ENCODE measurements at regions not wholly inside any gene's neighbourhood (a gene's known extent, or its start where the extent isn't known, plus 50 kb on each side); places are given as distances from the start of the nearest gene placed in this dataset.

GRCh38 chr3:194937144-194937543, 251.5 kb downstream of the FAM43A start:
- ATAC-seq (no peak), DNase-seq (ENCODE audit: low read depth, low spot score) (no peak)
- H3K27ac ChIP-seq (ENCODE audit: low read length) = no peak overlapping the region
- no peak overlapping the region for H3K4me3 ChIP-seq (ENCODE audit: low read depth in 2 of 2, low read length in 2 of 2)
- H3K36me3 ChIP-seq (ENCODE audit: control insufficient read depth, insufficient read depth, low read length) = no peaks in the 10 kb centered on the region
- no peaks in the 10 kb centered on the region for H3K4me1 ChIP-seq (ENCODE audit: control insufficient read depth, insufficient read depth, low read length)
- H3K9me3 ChIP-seq (ENCODE audit: control insufficient read depth, insufficient read depth, low read depth, low read length) = peaks cover 3% of the 10 kb centered on the region; the same call in 1 of the 2 replicates
- in situ Hi-C loops (cut with HindIII; ENCODE audit: low pct_unique_long_range_greater_than_20kb, low sequenced_read_pairs) = no loop called here
- H3K27me3 ChIP-seq (ENCODE audit: control insufficient read depth, insufficient read depth, low read length) = no peaks in the 10 kb centered on the region
- TF ChIP-seq, protein P1, sequence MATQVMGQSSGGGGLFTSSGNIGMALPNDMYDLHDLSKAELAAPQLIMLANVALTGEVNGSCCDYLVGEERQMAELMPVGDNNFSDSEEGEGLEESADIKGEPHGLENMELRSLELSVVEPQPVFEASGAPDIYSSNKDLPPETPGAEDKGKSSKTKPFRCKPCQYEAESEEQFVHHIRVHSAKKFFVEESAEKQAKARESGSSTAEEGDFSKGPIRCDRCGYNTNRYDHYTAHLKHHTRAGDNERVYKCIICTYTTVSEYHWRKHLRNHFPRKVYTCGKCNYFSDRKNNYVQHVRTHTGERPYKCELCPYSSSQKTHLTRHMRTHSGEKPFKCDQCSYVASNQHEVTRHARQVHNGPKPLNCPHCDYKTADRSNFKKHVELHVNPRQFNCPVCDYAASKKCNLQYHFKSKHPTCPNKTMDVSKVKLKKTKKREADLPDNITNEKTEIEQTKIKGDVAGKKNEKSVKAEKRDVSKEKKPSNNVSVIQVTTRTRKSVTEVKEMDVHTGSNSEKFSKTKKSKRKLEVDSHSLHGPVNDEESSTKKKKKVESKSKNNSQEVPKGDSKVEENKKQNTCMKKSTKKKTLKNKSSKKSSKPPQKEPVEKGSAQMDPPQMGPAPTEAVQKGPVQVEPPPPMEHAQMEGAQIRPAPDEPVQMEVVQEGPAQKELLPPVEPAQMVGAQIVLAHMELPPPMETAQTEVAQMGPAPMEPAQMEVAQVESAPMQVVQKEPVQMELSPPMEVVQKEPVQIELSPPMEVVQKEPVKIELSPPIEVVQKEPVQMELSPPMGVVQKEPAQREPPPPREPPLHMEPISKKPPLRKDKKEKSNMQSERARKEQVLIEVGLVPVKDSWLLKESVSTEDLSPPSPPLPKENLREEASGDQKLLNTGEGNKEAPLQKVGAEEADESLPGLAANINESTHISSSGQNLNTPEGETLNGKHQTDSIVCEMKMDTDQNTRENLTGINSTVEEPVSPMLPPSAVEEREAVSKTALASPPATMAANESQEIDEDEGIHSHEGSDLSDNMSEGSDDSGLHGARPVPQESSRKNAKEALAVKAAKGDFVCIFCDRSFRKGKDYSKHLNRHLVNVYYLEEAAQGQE (IDR thresholded peaks at IDR 0.05; ENCODE audit: insufficient read depth in 1 of 2, low read depth in 2 of 2, low read length in 1 of 2) = no peak
- TF ChIP-seq POLR2AphosphoS5 (IDR thresholded peaks at IDR 0.05; ENCODE audit: low read depth, low read length) (no peak), CTCF (IDR thresholded peaks at IDR 0.05) (no peak), SIN3A (IDR thresholded peaks at IDR 0.05; ENCODE audit: borderline replicate concordance, insufficient read depth, low read depth, low read length) (no peak), TCF7L2 (IDR thresholded peaks at IDR 0.05; ENCODE audit: low read depth, low read length) (no peak)
- POLR2A ChIA-PET = no interaction called here
- CTCF ChIA-PET = no interaction called here
- no TSS peak for BruUV-seq (replicated peaks)
- intact Hi-C loops (cut with micrococcal nuclease; ENCODE audit: unreplicated experiment) = no loop called here

DNA sequence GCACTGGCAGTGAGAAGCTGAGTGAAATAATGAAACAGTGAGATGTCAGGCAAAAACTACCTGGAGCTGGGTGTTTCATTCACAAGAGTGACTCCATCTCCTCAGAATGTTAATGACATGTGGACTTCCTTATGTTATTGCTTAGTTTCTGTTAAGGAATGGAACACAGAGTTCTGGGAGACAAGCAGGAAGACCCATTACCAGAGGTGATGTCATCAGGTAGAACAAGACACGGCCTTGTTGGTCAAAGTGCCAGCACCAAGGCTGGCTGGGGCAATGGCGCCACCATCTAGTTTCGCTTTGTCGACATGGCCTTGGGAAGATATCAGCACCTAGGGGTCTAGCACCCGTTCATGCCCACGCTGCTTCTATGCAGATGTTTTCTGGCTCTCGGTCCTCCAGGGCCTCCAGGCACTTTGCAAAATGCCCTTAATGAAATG, 252.2 kb downstream of the FAM43A start:
- POLR2A ChIA-PET = no interaction called here
- no peak for TF ChIP-seq TCF7L2 (IDR thresholded peaks at IDR 0.05; ENCODE audit: low read depth, low read length)
- TF ChIP-seq, protein P1 (IDR thresholded peaks at IDR 0.05; ENCODE audit: insufficient read depth in 1 of 2, low read depth in 2 of 2, low read length in 1 of 2) = no peak
- no peak for TF ChIP-seq POLR2AphosphoS5 (IDR thresholded peaks at IDR 0.05; ENCODE audit: low read depth, low read length)
- no peak for TF ChIP-seq SIN3A (IDR thresholded peaks at IDR 0.05; ENCODE audit: borderline replicate concordance, insufficient read depth, low read depth, low read length)
- TF ChIP-seq CTCF (IDR thresholded peaks at IDR 0.05) = no peak

More for the DNA sequence above, 252.2 kb downstream of the FAM43A start:
- Histone ChIP-seq H3K9me3 (ENCODE audit: control insufficient read depth, insufficient read depth, low read depth, low read length) (no peaks in the 10 kb centered on the region; the same call in 1 of the 2 replicates), H3K27ac (ENCODE audit: low read length) (no peak overlapping the region), H3K27me3 (ENCODE audit: control insufficient read depth, insufficient read depth, low read length) (no peaks in the 10 kb centered on the region), H3K36me3 (ENCODE audit: control insufficient read depth, insufficient read depth, low read length) (no peaks in the 10 kb centered on the region), H3K4me1 (ENCODE audit: control insufficient read depth, insufficient read depth, low read length) (no peaks in the 10 kb centered on the region), H3K4me3 (ENCODE audit: low read depth in 2 of 2, low read length in 2 of 2) (no peak overlapping the region)
- intact Hi-C loops (cut with micrococcal nuclease; ENCODE audit: unreplicated experiment) (no loop called here), in situ Hi-C loops (cut with HindIII; ENCODE audit: low pct_unique_long_range_greater_than_20kb, low sequenced_read_pairs) (no loop called here)
- DNase-seq (ENCODE audit: low read depth, low spot score) (no peak), ATAC-seq (no peak)
- no TSS peak for BruUV-seq (replicated peaks)
- CTCF ChIA-PET = no interaction called here

All from Panc1 (cell line).